GM18870 (cell line): ENCODE measurements at regions not wholly inside any gene's neighbourhood (a gene's known extent, or its start where the extent isn't known, plus 50 kb on each side); places are given as distances from the start of the nearest gene placed in this dataset.

ENCODE experiments used
- ATAC-seq: cut with Tn5 transposase; IDR thresholded peaks from one replicate; pipeline ENCODE4 v1.9.1; 2021; ENCODE audit warnings: moderate library complexity; ENCODE audit not compliant: unreplicated experiment

DNA sequence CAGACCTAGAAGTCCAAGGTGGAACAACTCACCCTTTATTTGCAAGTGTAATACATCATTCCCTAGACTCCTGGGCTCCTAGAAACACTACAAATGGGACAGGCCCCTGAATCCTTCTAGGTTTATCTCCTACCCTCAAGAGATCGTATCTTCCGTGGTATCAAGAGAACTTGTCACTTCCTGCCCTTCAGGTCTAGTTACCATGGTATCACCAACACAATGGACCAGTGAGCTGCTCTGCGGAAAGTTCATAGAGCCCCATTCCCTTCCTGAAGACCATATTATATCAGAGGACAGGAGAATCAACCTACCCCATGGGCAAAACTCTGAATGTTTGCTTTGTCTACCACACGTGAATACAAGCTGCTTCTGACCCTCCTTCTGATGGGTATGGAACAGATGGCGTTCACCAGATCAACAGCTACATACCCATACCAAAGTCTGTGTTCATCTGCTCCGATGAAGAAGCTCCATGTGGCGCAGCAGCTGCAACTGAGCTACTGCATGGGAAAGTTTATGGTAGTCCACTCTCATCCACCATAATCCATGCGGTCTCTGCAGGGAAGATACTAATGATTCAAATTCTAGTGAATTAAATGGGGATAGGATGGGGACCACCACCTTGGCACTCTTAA, 84.6 kb upstream of the KLF13 start:
- no peak for ATAC-seq

DNA sequence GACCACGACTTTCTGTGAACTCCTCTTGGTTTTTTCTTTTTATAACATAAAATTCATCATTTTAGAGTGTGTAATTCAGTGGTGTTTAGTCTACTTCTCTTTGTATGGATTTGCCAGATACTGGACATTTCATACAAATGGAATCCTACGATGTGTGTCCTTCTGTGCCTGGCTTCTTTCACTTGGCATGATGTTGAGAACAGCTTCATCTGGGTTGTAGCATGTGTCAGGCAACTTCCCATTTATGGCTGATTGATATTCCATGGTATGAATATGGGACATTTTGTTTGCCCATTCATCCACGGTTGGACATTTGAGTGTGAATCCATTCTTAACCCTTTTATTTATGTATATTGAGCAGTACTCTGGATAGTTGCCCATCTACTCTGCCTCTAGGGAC, 82.7 kb upstream of the KLF13 start:
- no peak for ATAC-seq

- ATAC-seq = no peak
Observed at GRCh38 chr15:31245135-31245689, 81.4 kb upstream of the KLF13 start.

DNA sequence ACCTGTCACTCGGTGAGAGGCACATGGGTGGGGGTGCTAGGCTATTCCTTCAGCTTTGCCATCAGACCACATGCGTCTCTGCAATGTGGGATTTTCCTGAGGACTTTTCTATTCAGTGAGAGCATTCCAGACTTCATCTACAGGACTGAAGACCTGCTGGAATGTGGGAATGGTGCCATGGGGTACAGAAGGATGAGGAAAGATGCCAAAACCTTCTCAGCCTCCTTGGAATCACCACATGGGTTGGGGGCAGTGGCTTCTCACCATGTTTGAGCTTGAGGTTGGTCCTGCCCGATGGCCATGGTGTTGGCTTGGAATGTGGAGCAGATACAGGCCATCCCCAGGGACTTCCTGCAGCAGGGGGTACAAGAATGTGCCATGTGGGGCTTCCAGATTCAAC, 80.9 kb upstream of the KLF13 start:
- no peak for ATAC-seq

DNA sequence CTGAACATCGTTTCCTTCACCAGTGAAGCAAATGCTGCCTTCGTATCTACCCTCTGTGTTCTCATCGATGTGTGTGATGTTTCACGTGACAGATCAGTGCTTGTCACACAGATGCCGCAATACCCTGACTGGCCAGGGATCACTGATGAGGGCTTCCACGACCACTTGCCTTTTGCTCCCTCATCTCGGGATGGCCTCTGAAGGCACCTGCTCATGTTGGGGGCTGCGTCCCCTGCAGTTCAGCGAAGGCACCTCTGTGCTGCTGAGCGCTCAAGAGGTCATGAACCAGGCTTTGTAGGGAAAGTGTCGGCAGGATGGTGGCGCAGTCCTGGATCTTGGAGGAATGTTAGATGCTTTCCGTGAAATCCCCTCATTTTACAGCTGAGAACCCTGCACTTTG, 79.2 kb upstream of the KLF13 start:
- ATAC-seq = no peak

GRCh38 chr15:31248263-31248662, 78.4 kb upstream of the KLF13 start:
- ATAC-seq = no peak

DNA sequence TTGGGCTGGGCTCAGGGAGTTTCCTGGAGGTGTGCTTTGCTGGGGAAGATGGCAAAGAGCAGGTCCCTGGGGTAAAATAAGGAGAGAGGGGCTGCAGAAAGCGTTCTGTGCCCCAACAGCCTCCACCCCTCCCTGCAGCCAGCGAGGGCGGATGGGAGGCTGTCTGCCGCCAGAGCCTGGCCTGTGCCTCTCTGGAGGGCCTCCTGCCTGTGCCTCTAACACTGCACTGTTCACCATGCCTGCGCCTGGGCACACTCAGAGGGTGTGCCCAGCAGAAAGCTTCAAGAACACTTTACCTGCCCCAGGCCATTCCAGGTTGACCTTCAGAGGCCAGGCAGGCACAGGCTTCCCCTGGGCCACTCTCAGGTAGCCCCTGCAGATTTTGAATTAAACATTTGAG, 77.7 kb upstream of the KLF13 start:
- ATAC-seq = no peak

DNA sequence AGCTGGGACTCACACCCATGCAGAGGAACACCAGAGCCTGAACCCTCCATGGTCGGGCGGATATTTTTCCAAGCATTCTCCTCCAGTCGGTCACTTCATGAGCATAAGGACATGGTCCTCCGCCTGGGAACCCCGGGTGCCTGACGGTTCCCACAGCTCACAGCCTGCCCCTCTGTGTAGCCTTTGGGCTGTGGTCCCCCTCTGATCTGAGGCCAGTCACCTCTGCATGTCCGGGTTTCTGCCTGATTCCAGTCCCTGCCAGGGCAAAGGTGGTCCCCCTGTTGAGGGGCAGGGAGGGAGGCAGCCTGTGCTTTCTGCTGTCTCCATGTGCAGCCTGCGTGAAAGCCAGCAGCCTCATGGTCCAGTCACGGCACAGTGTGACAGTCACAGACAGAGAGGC, 76.6 kb upstream of the KLF13 start:
- ATAC-seq = no peak

GRCh38 chr15:31251165-31251564, 75.5 kb upstream of the KLF13 start:
- no peak for ATAC-seq

DNA sequence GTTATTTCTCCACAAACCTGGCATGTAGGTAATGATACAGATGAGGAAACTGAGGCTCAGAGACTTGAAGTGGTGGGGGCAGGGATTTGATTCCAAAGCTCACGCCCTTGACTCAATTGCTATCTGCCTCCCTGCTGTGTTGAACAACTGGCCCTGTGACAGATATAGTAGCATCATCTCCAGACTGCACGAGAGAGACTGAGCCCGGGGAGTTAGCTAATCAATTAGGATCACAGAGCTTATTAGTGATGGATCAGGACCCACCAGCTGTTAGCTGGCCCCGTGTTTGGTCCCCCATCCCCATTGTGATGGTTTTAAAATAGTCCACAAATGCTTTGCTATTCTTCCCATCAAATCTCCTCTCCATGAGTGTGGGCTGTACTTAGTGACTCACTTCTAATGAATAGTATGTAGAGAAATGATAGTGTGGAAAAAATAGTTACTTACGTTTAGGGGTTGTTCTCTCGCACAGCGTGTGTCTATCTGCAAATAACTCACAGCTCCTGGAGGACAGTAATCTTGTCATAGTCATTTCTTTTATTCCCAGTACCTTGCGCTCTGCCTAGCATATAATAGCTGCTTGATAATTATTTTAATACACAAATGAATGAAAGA, 74.4 kb upstream of the KLF13 start:
- no peak for ATAC-seq

GRCh38 chr15:31254431-31255175, 72.0 kb upstream of the KLF13 start:
- ATAC-seq = no peak

GRCh38 chr15:31255176-31255510, 71.5 kb upstream of the KLF13 start:
- no peak for ATAC-seq

GRCh38 chr15:31255732-31256377, 70.8 kb upstream of the KLF13 start:
- ATAC-seq = peak; percentile 56

GRCh38 chr15:31256378-31257265, 70.0 kb upstream of the KLF13 start:
- no peak for ATAC-seq

GRCh38 chr15:31257286-31257685, 69.3 kb upstream of the KLF13 start:
- no peak for ATAC-seq

- no peak for ATAC-seq
Observed at GRCh38 chr15:31258260-31258659, 68.4 kb upstream of the KLF13 start.

GRCh38 chr15:31259562-31260252, 66.9 kb upstream of the KLF13 start:
- no peak for ATAC-seq

GRCh38 chr15:31260646-31261265, 65.9 kb upstream of the KLF13 start:
- no peak for ATAC-seq

GRCh38 chr15:31261266-31262142, 65.1 kb upstream of the KLF13 start:
- no peak for ATAC-seq
